Fibroblast of pulmonary artery (primary cell): ENCODE measurements at regions not wholly inside any gene's neighbourhood (a gene's known extent, or its start where the extent isn't known, plus 50 kb on each side); places are given as distances from the start of the nearest gene placed in this dataset.
A peak's percentile ranks its signal among the peaks of the same experiment; 100 is the strongest.

Experiments
- DNase-seq: peaks from one replicate; pipeline ENCODE4 v3.0.0-alpha.2; 2010; ENCODE audit warnings: low read depth
- H3K4me3 ChIP-seq: replicated peaks from 2 replicates; pipeline ENCODE4 v1.5.1; 2011; ENCODE audit warnings: low read depth, mild to moderate bottlenecking, control low read depth, low read length, moderate library complexity
- TF ChIP-seq, protein P1 (sequence below): IDR thresholded peaks from 2 replicates; pipeline ENCODE4 v1.5.1; 2011; ENCODE audit warnings: mild to moderate bottlenecking, control low read depth, low read length, inconsistent platforms; ENCODE audit errors: missing control alignments

DNA sequence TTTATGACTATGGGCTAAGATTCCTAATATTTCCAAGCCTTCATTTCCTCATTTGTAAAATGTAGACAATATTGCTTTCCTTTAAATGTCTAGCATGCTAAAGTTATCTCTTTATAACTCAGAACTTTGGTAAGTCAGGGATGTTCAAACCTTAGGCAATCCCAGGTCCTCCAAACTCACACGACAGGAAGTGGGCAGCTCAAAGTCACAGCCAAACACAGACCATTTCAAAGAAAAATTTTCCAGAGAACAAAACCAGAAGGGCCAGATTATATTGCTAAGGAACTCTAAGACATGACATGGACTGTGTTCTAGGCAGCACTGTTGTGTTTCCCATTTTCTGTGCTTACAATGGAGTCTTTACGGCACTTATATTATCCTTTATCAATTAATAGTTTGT is 87.8 kb upstream of the DYNC1I1 start:
- TF ChIP-seq, protein P1, sequence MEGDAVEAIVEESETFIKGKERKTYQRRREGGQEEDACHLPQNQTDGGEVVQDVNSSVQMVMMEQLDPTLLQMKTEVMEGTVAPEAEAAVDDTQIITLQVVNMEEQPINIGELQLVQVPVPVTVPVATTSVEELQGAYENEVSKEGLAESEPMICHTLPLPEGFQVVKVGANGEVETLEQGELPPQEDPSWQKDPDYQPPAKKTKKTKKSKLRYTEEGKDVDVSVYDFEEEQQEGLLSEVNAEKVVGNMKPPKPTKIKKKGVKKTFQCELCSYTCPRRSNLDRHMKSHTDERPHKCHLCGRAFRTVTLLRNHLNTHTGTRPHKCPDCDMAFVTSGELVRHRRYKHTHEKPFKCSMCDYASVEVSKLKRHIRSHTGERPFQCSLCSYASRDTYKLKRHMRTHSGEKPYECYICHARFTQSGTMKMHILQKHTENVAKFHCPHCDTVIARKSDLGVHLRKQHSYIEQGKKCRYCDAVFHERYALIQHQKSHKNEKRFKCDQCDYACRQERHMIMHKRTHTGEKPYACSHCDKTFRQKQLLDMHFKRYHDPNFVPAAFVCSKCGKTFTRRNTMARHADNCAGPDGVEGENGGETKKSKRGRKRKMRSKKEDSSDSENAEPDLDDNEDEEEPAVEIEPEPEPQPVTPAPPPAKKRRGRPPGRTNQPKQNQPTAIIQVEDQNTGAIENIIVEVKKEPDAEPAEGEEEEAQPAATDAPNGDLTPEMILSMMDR, result no peak
- peak; percentile 8 for DNase-seq

DNA sequence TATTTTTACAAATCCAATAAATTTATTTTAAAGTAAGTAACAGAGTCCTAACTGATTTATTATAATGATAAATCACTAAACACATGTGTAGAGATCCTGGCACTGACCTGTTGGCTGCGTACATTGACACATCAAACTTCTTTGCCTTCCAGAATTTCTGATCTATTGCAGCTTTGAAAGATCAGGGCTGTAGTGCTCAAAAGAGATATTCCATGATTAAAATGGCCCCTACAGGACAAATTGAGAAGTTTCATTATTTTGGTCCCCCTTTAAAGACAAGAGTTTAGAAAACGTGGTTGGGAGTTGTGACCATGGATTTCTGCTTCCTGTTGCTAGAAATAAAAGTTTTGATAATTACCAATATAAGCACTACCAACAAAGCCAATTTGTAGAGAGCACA is 87.7 kb upstream of the PDK4 start:
- peak; percentile 73 for DNase-seq
- no peak overlapping the region for H3K4me3 ChIP-seq
- TF ChIP-seq, protein P1, result peak; percentile 56

More for the DNA sequence above, 87.8 kb upstream of the DYNC1I1 start:
- H3K4me3 ChIP-seq, result no peak overlapping the region

DNA sequence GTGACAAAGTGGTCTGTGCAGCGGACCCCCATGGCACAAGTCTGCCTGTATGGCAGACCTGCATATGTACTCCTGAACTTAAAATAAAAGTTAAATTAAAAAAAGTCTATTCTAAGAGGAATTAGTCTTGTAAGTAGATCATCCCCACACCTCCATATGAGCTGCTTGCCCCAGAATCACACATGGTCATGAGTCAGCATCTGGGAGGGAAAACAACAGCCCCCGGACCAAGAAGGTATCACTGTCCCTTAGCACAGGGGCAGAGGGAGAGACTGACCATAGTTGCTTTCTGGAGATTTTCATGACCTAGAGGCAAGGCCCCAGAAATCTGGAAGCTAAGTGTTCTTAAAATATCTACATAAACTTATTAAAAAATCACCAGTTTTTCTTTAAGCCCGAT is 86.6 kb upstream of the PDK4 start:
- no peak for DNase-seq
- TF ChIP-seq, protein P1, result no peak
- H3K4me3 ChIP-seq, result no peak overlapping the region

DNA sequence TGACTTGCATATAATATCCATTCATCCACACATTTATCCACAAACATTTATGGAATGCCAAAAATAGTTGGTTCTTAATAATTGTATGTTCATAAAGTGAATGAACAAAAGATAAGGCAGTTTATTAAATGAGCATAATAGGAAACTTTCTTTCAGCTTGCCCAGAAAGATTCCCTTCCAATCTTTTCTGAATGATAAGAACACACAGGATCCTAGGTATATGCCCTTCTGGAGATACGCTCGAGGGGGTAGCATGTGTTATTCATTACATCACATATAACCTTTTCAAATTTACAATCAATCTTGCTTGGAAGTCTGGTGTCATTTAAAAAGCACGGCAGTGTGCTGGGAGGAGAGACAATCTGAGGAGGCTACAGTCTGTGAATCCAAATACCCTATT is 80.4 kb upstream of the PDK4 start:
- no peak for DNase-seq
- no peak overlapping the region for H3K4me3 ChIP-seq
- TF ChIP-seq, protein P1, result no peak

DNA sequence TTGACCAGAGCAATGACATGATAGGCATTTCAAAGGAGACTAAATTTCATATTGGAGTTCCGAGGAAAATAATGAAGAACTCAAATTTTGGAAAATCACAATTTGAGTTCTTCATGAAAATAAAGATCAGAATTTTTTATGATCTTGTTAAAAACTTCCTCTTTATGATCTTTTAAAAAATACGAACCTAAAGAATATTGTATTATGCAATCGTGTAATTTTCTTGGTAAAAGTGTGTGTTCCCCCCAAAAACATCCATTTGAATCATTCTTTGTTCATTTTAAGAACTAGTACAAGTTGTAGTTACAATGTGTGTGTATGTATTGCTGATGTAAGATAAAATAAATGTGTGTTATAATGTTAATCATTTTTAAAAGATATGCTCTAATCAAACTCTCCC is 79.3 kb upstream of the PDK4 start:
- TF ChIP-seq, protein P1, result no peak
- H3K4me3 ChIP-seq, result no peak overlapping the region
- DNase-seq, result no peak

DNA sequence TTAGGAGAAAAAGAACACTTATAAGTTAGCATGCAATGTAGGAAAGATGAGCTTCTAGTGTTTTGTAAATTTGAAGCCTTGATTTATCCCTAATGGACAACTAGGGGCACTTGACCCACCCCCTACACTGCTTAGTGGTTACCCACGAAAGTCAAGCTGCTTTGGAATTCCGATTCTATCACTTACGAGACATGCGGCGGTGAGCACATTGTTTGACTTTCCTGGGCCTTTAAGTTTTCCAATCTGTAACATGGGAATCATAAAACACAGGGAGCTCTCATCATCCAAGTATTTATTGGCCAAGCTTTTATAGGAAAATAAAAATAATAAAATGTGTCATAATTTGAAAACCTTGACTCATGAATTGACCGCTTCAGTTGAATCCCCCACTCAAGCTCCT is 78.7 kb upstream of the PDK4 start:
- TF ChIP-seq, protein P1, result no peak
- H3K4me3 ChIP-seq, result no peak overlapping the region
- DNase-seq, result no peak

DNA sequence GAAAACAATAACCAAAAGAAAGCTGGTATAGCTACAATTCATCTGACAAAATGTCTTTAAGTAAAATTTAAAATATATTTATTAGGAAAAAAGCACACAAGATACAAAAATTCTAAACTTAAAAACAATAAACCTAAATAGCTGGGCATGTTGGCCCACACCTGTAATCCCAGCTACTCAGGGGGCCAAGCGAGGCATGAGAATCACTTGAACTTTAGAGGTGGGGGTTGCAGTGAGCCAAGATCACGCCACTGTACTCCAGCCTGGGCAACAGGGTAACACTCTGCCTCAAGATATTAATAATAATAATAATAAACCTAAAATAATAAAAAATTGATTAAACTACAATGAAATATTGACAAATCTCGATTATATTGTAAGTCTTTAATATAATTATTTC is 77.8 kb upstream of the PDK4 start:
- TF ChIP-seq, protein P1, result no peak
- no peak for DNase-seq
- no peak overlapping the region for H3K4me3 ChIP-seq
